ENCODE measurements at regions not wholly inside any gene's neighbourhood (a gene's known extent, or its start where the extent isn't known, plus 50 kb on each side); places are given as distances from the start of the nearest gene placed in this dataset.

DNA sequence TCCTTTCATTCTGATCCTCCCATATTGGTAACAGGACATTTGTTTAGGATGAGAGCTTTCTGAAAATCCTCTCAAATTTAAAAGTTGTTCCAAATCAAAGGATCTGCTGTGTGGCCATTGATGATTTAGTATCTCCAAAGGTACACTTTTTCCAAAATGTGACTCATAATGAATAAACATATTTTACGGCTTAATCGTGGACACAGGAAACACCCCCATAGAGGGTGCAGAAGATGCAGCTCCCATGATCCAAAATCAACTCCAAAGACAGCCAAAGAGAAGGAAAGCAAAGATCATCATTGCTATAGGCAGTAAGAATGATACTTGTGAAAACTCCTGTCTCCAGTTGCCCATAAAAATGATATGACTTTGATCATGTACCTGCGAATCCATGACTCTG is 239.7 kb downstream of the PIK3R1 start:
- DNase-seq = no peak

DNA sequence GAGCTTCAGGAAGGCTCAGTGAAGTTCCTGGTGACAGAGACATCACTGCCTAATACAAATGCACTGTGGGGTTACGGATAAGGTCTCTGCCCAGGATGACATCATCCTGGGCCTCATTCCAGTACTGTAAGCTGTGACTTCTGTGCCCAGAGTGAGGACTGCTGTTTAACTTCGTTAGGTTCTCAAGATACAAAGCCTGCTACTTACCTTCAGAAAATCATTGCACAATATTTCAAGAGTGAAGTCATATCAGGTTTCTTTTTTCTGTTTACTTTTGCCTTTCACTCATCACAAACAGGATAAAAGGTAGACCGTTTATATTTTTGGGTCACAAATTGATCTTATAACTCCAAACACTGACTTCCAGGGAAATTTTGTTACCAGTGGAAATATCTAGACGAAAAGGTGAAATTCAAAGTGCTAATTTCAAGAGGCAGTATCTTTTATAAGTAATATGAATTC is 241.2 kb downstream of the PIK3R1 start:
- DNase-seq = no peak

DNA sequence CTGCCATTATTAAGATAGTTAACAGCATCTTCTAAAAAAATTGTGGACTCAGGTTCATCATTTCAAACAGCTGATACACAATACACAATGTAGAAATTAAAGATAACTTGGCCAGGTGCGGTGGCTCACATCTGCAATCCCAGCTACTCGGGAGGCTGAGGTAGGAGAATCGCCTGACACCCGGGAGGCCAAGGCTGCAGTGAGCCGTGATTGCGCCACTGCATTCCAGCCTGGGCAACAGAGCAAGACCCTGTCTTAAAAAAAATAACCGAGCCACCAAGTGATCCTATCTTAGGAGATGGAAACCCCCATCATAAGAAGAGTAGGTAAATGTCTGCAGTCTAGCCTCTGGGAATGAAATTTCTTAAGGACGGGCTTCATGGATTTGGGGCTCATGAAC is 241.7 kb downstream of the PIK3R1 start:
- no peak for DNase-seq

DNA sequence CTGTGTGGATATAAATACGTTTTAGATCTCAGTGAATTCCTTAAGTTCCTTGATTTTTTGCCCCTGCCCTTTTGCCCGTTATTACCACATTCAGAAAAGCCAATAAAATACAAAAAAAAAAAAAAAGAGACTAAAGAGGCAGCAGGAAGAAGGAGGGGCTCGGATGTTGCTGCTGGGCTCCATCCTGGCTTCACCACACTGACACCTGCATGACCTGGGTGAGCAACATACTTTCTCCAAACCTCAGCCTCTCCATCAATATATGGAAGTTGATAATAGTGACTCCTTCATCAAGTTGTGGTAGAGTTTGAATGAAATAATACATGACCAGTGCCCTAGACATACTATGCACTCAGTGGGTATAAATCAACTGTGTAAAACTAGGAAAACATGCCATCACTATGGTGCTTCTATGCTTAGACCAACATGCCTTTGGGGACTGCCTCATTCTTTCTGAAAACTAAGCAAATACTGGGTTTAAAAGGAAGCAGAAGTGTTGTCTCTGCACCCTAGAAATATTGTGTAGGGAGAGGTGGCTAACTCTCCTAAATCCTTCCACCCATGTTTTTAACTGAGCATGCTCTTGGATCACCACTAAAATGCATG is 243.0 kb downstream of the PIK3R1 start:
- no peak for DNase-seq

DNA sequence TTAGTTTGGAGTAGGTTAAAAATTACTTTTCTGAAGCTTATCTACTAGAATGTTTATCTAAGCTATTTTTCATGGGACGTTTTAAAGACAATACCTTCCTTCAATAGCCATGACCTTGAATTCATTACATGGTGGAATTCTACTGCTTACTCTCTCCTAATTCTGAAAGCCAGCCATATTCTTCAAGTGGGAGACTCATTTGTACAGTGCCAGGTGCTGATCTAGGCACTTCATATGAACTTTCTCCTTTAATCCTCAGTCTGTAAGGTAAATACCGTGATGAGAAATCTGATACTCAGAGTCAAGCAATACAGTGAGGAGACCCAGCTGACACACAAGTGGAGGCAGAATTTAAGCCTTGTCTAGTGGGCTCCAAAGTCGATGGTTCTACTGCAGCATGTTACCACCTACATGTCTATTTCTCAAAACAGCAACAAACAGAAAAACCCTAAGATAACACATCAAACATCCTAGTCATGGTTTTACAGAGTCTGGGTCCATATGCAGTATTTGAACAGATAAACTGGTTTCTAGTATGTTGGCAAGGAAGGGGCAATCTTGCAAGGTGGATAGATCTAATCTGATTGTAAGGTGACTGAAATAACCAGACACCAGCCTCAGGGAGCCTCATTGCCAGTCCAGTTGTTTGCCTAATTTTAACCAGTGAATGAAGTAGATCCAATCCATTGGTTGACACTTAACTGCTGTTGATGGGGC is 243.7 kb downstream of the PIK3R1 start:
- no peak for DNase-seq

DNA sequence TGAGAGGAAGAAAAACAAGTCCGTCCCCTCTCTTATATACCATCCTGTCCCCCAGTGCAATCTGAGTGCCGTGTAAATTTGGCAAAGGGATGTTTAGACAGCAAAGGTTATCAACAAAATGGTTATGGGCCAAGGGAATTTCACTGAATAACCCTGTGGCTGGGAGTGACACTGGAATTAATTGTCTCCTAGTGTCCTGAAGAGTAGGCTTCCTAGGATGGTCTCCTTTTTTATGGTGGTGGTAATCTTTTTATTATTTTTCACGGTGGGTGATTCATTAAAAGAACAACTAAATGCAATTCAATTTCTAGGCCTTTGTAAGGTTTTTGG is 244.2 kb downstream of the PIK3R1 start:
- DNase-seq = no peak

DNA sequence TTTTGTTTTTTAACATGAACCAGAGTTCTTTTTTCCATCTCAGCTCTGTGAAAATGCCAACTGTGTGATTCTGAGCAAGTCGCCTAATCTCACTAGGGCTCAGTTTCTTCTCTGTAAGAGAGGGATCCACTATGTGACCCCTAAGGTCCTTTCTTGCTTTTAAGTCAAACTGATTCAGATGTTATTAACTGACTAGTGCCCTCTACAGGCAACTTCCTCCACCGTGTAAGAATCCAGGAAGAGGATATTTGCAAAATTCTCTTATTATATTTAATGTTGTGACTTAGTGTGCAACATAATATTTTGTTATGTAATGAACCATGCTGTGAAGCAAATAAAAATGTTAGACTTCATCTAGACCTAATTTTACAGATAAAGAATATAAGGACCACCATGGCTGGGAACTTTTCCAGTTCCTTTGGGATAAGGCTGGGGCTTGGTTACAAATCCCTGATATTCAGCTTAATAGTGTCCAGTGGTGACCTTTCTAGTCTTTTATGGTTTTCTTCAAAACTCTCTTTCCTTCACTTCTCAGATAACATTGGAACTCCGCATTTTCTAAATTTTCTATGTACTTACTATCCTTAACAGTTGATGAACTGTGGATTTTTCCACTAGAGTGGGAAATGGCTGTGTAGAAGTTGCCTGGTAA is 244.7 kb downstream of the PIK3R1 start:
- no peak for DNase-seq

DNA sequence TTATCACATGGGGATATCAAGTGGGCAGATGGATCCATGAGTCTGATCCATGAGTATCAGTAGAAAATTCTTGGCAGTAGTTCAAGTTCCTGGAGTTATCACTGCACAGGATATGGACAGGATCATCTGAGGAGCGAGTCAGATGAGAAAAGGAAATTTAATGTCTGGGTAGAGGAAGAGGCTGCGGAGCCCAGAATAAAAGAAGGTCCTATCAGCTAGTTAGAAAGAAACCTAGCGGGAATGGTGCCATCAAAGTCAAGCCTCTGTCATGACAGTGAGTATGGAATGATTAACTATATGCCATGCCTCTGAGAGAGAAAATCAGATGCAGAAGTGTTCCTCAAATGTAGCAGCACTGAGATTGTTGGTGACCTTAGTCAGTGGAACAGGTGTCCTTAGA is 248.1 kb downstream of the PIK3R1 start:
- DNase-seq = no peak

DNA sequence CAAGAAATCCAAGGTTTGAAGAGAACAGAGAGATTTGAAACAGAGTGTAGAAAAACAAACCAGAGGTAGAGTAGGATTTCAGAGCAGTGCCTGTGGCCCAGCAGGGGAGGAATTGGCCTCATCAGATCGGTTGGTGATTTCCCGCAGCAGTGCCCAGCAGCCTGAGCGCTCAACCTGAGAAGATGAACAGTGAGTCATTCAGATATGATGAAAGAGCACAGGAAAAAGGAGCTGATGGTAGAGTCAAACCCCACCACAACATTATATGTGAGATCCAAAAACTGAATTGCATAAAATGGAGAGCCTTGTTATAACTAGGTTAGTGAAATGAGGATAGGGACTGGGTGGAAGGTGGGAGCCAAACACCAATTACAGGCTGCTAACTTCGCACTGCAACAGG is 248.9 kb downstream of the PIK3R1 start:
- peak; percentile 36 for DNase-seq

DNA sequence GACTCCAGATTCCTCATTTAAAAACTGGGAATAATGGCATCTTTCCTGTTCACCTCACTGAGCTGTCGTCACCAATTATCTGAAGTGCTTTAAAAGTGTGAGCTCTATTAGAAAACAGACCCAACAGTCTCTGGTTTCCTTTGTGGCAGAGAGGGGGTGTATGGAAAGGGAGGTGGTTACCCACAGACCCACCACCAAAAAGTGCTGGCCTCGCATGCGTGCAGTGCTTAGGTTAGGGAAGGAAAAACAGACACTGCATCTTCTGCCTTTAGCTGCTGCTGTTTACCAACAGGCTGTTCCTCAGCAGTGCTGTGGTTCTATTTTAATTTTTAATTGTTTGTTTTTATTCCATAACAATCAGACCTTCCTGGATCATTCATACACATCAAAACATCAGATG is 249.6 kb downstream of the PIK3R1 start:
- peak; percentile 35 for DNase-seq

DNA sequence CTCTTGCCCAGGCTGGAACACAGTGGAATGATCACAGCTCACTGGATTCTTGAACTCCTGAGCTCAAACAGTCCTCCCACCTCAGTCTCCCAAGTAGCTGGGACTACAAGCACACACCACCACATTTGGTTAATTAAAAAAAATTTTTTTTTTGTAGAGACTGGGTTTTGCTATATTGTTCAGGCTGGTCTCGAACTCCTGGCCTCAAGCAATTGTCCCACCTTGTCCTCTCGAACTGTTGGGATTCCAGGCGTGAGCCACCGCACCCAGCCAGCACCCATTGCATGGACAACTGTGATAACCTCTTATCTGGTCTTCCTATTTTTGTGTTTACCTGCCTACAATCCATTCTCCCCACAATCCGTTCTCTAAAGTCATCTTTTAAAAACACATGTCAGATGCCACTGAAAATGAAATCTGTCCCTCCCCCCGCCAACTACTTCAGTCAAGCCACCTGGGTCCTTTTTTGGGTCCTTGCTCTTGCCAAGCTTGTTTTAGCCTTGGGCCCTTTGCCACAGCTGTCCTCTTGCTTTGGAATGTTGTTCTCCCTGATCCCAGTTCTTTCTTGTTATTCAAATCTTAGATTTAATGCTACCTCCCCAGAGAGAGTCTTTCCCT is 250.5 kb downstream of the PIK3R1 start:
- no peak for DNase-seq

DNA sequence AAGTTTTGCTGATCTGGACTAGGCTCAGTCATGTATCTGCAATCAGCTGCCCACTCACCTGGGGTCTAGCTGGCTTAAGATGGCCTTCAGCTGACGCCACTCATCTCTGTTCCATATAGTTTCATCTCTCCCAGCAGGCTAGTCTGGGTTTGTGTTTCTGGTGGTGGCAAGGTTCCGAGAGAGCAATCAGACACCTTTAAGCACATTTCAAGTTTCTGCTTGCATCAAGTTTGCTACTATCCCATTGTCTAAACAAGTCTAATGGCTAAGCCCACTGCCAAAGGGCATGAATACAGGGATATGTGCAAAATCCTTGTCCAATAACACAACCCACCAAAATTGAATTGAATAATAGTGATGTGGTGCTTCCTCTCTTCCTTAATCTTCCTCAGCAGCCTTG is 251.7 kb downstream of the PIK3R1 start:
- DNase-seq = no peak

DNA sequence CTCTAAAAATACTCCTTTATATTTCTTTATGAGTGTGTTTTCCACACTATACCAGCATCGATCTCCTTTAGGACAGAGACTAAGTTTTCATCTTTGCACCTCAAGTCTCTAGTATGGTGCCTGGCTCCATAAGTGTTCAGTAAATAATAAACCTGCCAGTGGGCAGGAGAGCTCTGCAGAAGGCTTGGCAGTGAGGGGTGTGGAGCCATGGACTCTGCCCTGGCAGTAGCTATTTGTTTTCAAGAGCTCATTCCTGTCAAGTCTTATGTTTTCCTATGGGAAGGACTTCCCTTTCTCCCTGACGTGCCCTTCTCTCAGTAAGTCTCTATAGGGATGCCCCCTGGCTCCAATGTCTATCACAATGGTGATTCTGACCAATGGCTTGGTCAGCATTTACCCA is 252.2 kb downstream of the PIK3R1 start:
- DNase-seq = no peak

DNA sequence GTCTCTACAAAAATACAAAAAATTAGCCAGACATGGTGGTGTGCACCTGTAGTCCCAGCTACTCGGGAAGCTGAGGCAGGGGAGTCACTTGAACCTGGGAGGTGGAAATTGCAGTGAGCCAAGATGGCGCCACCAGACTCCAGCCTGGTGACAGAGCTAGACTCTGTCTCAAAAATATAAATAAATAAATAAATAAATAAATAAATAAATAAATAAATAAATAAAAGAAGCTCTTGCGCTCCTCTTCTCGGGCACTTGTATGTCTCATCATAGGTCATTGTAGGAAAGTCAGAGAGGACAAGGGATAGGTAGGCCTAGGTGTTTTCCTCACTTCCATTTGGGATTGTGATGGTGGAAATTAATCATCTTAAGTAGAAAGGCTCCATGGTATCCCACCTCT is 252.8 kb downstream of the PIK3R1 start:
- DNase-seq = no peak

DNA sequence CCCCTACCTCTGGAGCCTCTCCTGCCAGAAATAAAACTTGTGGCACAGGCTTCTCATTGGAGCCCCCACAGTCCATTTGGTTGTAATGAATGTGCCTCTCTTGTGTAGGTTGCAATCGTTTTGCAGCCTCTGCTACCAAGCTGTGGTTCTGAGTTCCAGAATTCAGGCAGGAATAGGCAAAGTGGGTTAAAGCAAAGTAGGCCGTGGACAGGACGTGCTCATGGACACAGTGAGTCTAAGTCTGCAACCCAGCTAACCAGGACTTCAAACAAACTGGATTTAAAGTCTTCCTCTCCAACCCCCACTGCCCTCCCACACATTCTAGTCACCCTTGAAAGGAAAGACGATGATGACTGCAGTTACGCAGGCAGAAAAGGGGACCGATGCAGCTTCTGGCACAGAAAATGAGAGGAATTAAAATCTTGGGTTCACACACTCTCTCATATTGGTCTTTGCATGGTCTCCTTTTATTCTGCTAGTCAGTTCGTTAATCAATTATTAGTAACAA is 260.0 kb downstream of the PIK3R1 start:
- DNase-seq = no peak

DNA sequence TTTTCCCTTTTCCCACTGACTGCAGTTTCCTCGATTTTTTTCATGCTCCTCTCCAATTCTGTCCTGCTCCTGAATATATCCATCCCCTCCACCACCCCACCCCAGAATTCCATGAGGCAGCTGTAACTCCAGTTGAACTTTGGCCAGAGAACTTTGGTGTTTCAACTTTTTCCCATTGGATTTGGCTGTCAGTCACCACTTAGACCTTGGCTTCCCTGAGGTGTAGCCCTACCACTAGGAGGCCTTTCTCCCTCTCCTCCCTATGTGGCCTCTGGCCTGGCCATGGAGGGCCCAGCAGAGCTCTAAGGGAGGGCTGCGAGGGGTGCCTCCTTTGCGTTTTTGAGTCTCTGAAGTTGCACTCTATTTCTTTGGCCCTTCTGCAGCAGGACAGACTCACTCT is 261.3 kb downstream of the PIK3R1 start:
- DNase-seq = no peak

DNA sequence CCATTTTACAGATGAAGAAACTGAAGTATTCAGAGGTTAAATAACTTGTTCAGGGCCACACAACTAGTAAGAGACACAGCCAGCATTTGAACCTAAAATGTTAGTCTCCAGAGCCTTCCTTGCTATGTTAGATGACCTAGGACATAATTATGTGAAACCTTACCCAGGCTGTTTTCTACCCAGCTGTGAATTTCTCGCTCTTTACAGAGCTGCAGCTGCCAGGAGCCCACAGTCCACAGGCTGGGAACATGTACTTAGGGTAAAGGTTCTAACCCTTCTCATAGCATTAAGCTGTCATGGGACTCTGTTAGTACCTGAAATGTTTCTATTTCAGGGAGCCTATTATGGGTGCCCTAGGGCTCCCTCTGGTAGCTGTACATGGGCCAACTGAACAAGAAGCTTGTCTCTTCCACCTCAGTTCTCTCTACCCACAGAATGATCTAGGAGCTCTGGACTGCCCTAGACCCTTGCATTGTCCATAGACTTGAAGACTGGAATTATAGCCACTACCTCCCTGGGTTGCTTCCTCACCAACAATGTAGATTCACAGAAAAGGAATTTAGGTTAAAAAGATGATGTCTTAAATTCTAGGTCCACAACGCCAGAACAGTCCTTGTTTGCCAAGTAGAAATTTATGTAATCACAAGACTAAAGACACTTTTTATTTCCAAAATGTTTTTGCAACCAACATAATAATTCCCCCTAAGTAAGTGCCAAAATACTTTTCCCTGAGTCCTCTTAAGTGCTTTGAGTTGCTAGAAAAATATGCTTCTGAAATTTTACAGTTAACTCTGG is 262.9 kb downstream of the PIK3R1 start:
- no peak for DNase-seq

DNA sequence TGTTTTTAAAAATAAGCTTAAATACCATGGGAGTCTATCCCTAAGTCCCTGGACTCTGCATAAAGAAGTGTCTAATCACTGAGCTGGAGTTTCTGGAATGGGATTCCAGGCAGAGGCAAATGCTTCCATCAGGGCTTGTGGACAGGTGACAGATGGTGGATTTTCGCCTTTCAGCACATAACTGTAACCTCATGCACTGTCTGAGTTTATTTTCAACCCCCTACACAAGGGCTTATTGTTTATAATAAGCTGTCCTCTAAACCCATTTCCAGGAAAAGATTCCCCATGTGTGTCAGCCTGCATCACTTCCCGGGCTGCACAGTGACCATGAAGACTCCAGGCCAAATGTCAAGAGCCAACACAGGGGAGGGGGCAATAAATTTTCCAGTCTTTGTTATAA is 264.0 kb downstream of the PIK3R1 start:
- DNase-seq = no peak

DNA sequence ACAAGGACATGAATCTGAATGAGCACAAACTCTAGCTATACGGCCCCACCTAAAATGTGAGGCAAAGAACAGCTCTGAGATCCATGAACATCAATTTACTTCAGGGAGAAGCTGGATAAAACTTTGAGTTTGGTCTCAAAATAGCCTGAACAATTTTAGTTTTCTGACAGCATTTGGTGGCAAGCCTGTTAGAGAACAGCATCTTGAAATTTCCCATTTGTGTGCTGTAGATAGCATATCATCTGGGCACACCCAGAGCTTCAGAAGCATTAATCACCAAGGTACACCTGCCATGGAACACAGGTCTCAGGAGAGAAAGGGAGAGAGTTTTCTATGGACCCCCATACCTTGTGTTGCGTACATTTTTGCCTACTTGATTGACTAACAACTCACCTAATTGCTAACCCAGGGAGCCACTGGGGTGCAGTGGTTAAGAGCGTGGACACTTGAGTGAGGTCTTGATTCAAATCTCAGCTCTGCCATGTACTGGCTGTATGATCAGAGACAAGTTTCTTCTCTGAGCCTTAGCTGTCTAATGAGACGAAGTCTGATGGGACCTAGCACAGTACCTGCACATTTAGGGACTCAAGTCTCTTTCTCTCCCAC is 264.9 kb downstream of the PIK3R1 start:
- DNase-seq = no peak

DNA sequence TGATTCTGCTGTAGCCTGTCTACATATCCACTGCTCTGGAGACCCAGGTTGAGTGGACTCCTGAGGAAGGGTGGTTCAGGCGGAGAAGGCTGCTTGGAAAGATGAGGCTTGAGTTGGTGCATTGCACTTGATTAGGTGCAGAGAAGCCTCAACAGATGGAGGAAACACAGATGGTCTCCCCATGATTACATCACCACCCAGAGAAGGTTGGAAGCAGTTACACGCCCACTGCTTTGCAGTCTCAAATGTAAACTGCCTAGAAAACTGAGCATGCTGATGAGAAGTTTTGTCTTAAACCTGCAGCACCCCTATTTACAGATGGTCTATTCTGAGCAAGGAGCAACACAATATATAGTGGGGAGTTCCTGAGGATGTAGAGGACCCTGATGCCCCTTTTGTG is 266.6 kb downstream of the PIK3R1 start:
- no peak for DNase-seq

DNA sequence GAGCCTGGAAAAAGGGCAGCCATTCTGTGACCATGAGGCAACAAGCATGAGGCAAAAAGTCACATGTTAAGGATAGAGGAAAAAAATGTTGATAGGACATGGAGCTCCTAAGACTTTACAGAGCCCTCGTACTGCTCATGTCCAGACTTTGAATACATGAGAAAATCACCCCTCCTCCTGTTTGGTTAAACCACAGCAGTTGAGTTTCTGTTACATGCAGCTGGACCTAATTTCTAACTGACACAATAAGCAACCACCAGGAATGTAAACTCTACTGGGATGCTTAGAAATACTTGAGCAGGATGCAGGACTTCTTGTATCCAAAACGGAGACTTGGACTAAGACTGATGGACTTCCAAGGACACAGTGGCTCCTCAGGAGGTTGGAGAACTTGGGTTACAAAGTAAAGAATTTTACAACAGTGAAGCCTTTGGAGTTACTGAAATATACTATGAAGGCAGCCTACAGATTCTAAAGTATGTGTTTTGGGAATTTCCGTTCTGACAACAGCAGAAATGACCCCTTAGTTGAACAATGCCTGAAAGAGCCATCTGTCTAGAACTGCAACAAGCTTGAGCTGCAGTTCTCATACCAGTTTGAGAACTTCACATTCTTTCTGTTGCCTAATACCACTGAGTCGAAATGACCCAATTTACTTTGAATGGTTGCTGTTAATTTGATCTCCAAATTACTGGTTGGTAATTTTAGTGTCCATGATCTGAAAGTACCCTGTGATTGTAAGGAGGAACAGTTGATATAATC is 268.9 kb downstream of the PIK3R1 start:
- no peak for DNase-seq

DNA sequence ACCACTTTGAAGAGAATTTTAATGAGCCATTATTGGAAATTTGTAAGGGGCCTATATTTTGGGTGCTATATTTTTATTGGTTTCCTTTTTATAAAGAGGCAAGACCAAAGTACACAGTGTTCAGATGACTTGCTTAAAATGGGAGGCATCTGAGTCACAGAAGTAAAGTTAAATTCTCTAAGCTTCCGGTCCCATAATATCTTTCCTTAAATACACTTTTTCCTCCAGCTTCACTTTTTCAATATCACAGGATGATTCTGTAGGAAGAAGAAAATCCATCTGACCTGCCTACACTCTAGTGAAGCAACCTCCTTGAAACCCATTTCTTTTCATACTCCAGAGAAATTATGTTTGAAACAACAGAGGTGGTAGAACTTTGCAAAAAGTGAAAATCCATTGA is 274.0 kb downstream of the PIK3R1 start:
- DNase-seq = no peak

Data from activated CD4-positive, CD25-positive, alpha-beta regulatory T cell treated with anti-CD3 and anti-CD28 coated beads, Interleukin-2, amount 50 U/mL, for 72 hours (primary cell).